Lung (tissue), 11 donors: ENCODE measurements at regions not wholly inside any gene's neighbourhood (a gene's known extent, or its start where the extent isn't known, plus 50 kb on each side); places are given as distances from the start of the nearest gene placed in this dataset.

Experiments used
- ATAC-seq: fragments of 200-7000 bp; cut with Tn5 transposase; one replicate; pipeline ENCODE4 v1.9.1; 2020; ENCODE audit warnings: moderate number of reproducible peaks; ENCODE audit not compliant: insufficient read depth, low FRiP score
- DNase-seq, 3 donors: peaks; one replicate each; pipeline ENCODE4 v3.0.0-alpha.2; 2013 to 2017
- H3K27ac ChIP-seq, 2 donors: one replicate each; pipeline ENCODE4 v1.5.1; 2013; ENCODE audit warnings: mild to moderate bottlenecking in 2 of 2, moderate library complexity in 2 of 2, control low read depth in 1 of 2, inconsistent platforms in 1 of 2, low read depth in 1 of 2, low read length in 1 of 2
- H3K27me3 ChIP-seq, 3 donors: one replicate each; pipeline ENCODE4 v1.5.1; 2013; ENCODE audit warnings: low read length in 2 of 3; ENCODE audit not compliant: control insufficient read depth in 3 of 3, insufficient read depth in 3 of 3
- H3K36me3 ChIP-seq, 4 donors: one replicate each; pipeline ENCODE4 v1.5.1; 2013; ENCODE audit warnings: low read length in 4 of 4, mild to moderate bottlenecking in 1 of 4, moderate library complexity in 1 of 4; ENCODE audit not compliant: control insufficient read depth in 4 of 4, insufficient read depth in 4 of 4
- H3K4me1 ChIP-seq, 5 donors: one replicate each; pipeline ENCODE4 v1.5.1; 2013; ENCODE audit warnings: low read length in 5 of 5, mild to moderate bottlenecking in 2 of 5, moderate library complexity in 1 of 5; ENCODE audit not compliant: control insufficient read depth in 5 of 5, insufficient read depth in 5 of 5
- H3K4me3 ChIP-seq: one replicate; pipeline ENCODE4 v1.5.1; 2013; ENCODE audit warnings: mild to moderate bottlenecking, control low read depth, moderate library complexity
- H3K9ac ChIP-seq, 2 donors: one replicate each; pipeline ENCODE4 v1.5.1; 2013; ENCODE audit warnings: low read length in 2 of 2, control low read depth in 1 of 2; ENCODE audit not compliant: insufficient read depth in 1 of 2
- H3K9me3 ChIP-seq, 4 donors: one replicate each; pipeline ENCODE4 v1.5.1; 2013; ENCODE audit warnings: low read length in 3 of 4, mild to moderate bottlenecking in 1 of 4, moderate library complexity in 1 of 4; ENCODE audit not compliant: control insufficient read depth in 4 of 4, insufficient read depth in 3 of 4
- whole genome bisulfite sequencing, 2 donors: extraction: QIAGEN DNeasy Blood & Tissue Kit; methylation state at CpG; one replicate each; pipeline ENCODE4 v1.1.7; 2013; 5-methylcytosine and 5-hydroxymethylcytosine counted together
- TF ChIP-seq, protein P1 (sequence below): IDR thresholded peaks from 2 replicates; pipeline ENCODE4 v1.5.1; 2012; ENCODE audit warnings: mild to moderate bottlenecking; ENCODE audit errors: control extremely low read depth, extremely low read depth
- donor health status: control.
- donor health status: control.
- donor health status: Bipolar disorder and iron deficiency.
- donor health status: healthy.
- donor health status: DM: yes; HTN: yes; CAD: no.

DNA sequence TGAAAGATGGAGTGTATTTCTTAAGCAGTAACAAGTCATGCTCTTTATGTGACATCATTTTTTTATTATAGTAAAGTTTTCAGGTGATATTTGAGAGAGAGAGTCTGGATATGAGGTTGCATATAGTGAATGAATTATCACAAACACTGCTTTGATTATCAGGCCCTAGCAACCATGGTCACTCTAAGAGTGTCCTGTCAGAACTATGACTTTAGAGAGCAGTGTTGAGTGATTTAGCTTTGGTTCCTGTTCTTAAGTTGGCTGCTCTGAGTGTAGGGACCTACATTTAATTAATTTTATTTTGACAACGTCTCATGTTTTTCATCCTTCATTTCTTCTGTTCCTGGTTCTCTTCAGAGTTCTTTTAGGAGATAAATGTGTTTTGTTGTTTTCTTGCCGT, 275.5 kb downstream of the KCNJ3 start:
- Histone ChIP-seq H3K4me1 (peaks cover 0 to 3% (median 0%) of the 10 kb centered on the region in 5 donors), H3K4me3 (no peak overlapping the region), H3K9ac (no peak overlapping the region), H3K36me3 (no peaks in the 10 kb centered on the region), H3K27ac (no peak overlapping the region), H3K9me3 (no peaks in the 10 kb centered on the region), H3K27me3 (no peaks in the 10 kb centered on the region)
- ATAC-seq, result no peak
- TF ChIP-seq, protein P1, sequence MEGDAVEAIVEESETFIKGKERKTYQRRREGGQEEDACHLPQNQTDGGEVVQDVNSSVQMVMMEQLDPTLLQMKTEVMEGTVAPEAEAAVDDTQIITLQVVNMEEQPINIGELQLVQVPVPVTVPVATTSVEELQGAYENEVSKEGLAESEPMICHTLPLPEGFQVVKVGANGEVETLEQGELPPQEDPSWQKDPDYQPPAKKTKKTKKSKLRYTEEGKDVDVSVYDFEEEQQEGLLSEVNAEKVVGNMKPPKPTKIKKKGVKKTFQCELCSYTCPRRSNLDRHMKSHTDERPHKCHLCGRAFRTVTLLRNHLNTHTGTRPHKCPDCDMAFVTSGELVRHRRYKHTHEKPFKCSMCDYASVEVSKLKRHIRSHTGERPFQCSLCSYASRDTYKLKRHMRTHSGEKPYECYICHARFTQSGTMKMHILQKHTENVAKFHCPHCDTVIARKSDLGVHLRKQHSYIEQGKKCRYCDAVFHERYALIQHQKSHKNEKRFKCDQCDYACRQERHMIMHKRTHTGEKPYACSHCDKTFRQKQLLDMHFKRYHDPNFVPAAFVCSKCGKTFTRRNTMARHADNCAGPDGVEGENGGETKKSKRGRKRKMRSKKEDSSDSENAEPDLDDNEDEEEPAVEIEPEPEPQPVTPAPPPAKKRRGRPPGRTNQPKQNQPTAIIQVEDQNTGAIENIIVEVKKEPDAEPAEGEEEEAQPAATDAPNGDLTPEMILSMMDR, result no peak
- DNase-seq, result no peak
- 45% methylated on average over 2 of the region's 2 CpGs for WGBS, 2 donors

DNA sequence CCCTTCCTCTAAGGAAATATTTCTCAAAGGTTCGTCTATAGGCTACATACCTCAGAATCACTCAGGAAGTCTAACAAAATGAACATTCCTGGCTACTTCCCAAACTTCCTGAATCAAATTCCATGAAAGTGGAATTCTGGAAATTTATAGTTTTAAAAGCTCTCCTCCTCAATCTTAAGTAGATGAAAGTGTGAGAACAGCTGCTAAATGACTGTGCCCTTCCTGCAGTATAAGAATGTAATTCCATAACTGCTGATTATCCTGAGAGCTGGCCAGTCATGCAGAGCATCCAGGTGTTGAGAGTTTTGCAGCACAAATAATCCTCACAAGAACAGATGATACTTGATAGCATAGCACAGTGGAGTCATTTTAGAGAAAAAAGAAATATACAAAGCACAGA, 265.0 kb downstream of the KCNJ3 start:
- no peaks in the 10 kb centered on the region for H3K4me1 ChIP-seq
- no peak overlapping the region for H3K4me3 ChIP-seq
- no peaks in the 10 kb centered on the region for H3K36me3 ChIP-seq
- H3K27me3 ChIP-seq, result no peaks in the 10 kb centered on the region
- ATAC-seq, result no peak
- 6 to 24% methylated on average over 1 of the region's 1 CpG for WGBS, 2 donors
- no peaks in the 10 kb centered on the region for H3K9me3 ChIP-seq
- DNase-seq, result no peak
- H3K27ac ChIP-seq, result no peak overlapping the region
- no peak overlapping the region for H3K9ac ChIP-seq
- TF ChIP-seq, protein P1, result no peak

DNA sequence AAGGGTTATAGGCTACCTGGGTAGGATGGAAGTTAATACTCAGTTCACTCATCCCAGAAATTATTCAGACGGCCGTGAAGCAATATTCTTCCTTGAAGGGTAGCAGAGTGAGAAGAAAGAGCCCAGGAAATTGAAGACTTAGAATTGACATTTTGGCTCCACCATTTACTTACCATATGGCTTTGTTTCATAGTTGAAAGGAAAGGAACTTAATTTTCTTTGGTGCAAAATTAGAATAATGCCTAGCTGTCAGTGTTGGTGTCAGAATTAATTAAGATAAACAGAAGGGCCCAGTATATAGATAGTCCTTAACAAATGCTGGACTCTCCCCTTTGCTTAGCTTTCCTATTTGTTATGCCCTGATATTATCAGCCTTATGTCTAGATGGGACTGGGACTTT, 263.2 kb downstream of the KCNJ3 start:
- 96 to 98% methylated on average over 2 of the region's 2 CpGs for WGBS, 2 donors
- H3K27me3 ChIP-seq, result no peaks in the 10 kb centered on the region
- H3K36me3 ChIP-seq, result no peaks in the 10 kb centered on the region

More for the DNA sequence above, 263.2 kb downstream of the KCNJ3 start:
- Histone ChIP-seq H3K9ac (no peak overlapping the region), H3K4me3 (no peak overlapping the region), H3K27ac (no peak overlapping the region), H3K4me1 (no peaks in the 10 kb centered on the region), H3K9me3 (no peaks in the 10 kb centered on the region)
- ATAC-seq (no peak), DNase-seq (no peak)
- TF ChIP-seq, protein P1, result no peak
